Activated CD4-positive, alpha-beta T cell treated with anti-CD3 and anti-CD28 coated beads, Interleukin-2, amount 50 U/mL, for 1 hour (primary cell): ENCODE measurements at regions not wholly inside any gene's neighbourhood (a gene's known extent, or its start where the extent isn't known, plus 50 kb on each side); places are given as distances from the start of the nearest gene placed in this dataset.

Experiments used
- DNase-seq: peaks from one replicate; pipeline ENCODE4 v3.0.0-alpha.2; 2020

GRCh38 chr5:96243862-96244261 lies 189.2 kb downstream of the PCSK1 start:
- DNase-seq: no peak

GRCh38 chr5:96243203-96243602 lies 189.8 kb downstream of the PCSK1 start:
- no peak for DNase-seq

- DNase-seq: no peak
These were observed 190.5 kb downstream of the PCSK1 start for GRCh38 chr5:96242571-96242970.

GRCh38 chr5:96236831-96237230 lies 196.2 kb downstream of the PCSK1 start:
- DNase-seq: no peak

- no peak for DNase-seq
These were observed 197.0 kb downstream of the PCSK1 start for GRCh38 chr5:96236051-96236450.

- no peak for DNase-seq
These were observed 197.8 kb downstream of the PCSK1 start for GRCh38 chr5:96235008-96235910.

GRCh38 chr5:96232602-96233001 lies 200.4 kb downstream of the PCSK1 start:
- DNase-seq: no peak

- no peak for DNase-seq
These were observed 203.9 kb downstream of the PCSK1 start for GRCh38 chr5:96229188-96229587.

GRCh38 chr5:96228408-96228807 lies 204.6 kb downstream of the PCSK1 start:
- no peak for DNase-seq

- no peak for DNase-seq
These were observed 205.1 kb downstream of the PCSK1 start for GRCh38 chr5:96227957-96228356.

- DNase-seq: no peak
These were observed 206.0 kb downstream of the PCSK1 start for GRCh38 chr5:96226941-96227552.

- no peak for DNase-seq
These were observed 210.9 kb downstream of the PCSK1 start for GRCh38 chr5:96222129-96222528.

GRCh38 chr5:96220610-96221390 lies 212.2 kb downstream of the PCSK1 start:
- no peak for DNase-seq

GRCh38 chr5:96219580-96220281 lies 213.3 kb downstream of the PCSK1 start:
- DNase-seq: no peak

- no peak for DNase-seq
These were observed 214.4 kb downstream of the PCSK1 start for GRCh38 chr5:96218653-96219052.

- no peak for DNase-seq
These were observed 218.4 kb downstream of the PCSK1 start for GRCh38 chr5:96214442-96215197.

GRCh38 chr5:96209829-96210228 lies 223.2 kb downstream of the PCSK1 start:
- no peak for DNase-seq

- DNase-seq: no peak
These were observed 225.6 kb downstream of the PCSK1 start for GRCh38 chr5:96207420-96207819.

- no peak for DNase-seq
These were observed 229.3 kb downstream of the PCSK1 start for GRCh38 chr5:96203761-96204160.

GRCh38 chr5:96201503-96201902 lies 231.5 kb downstream of the PCSK1 start:
- DNase-seq: no peak

- DNase-seq: no peak
These were observed 232.4 kb downstream of the PCSK1 start for GRCh38 chr5:96200641-96201040.

- no peak for DNase-seq
These were observed 233.3 kb downstream of the PCSK1 start for GRCh38 chr5:96199713-96200183.
